GM23248 (cell line): ENCODE measurements at regions not wholly inside any gene's neighbourhood (a gene's known extent, or its start where the extent isn't known, plus 50 kb on each side); places are given as distances from the start of the nearest gene placed in this dataset.

Source experiments
- EZH2 ChIP-seq: fragments of 200-600 bp; sonication (generic); IDR thresholded peaks from 2 replicates; pipeline ENCODE4 v1.6.1; 2018; ENCODE audit warnings: antibody characterized with exemption, mild to moderate bottlenecking; ENCODE audit not compliant: insufficient read depth, poor library complexity, severe bottlenecking
- EZH2phosphoT487 ChIP-seq: fragments of 200-600 bp; sonication (generic); IDR thresholded peaks from 2 replicates; pipeline ENCODE4 v1.6.1; 2018; ENCODE audit warnings: antibody characterized with exemption, moderate library complexity, mild to moderate bottlenecking, low read depth; ENCODE audit not compliant: insufficient read depth

GRCh38 chr10:124233546-124234138 is 140.2 kb upstream of the CHST15 start:
- TF ChIP-seq EZH2phosphoT487 (no peak), EZH2 (no peak)
